OCI-LY1 (cell line): ENCODE measurements at regions not wholly inside any gene's neighbourhood (a gene's known extent, or its start where the extent isn't known, plus 50 kb on each side); places are given as distances from the start of the nearest gene placed in this dataset.
"Not testable (repeated sequence)": the region's sequence is repeated elsewhere in the genome, so short reads cannot be mapped to it uniquely, and the experiment has no call there.

Experiments
- H2AFZ ChIP-seq: fragments of 200-600 bp; sonication (generic), shearing (Covaris generic); 2 replicates; pipeline ENCODE4 v1.6.0; 2014; ENCODE audit warnings: antibody characterized with exemption, mild to moderate bottlenecking, low read length
- H3F3A ChIP-seq: fragments of 200-600 bp; sonication (generic), shearing (Covaris generic); 2 replicates; pipeline ENCODE4 v1.6.0; 2014; ENCODE audit warnings: mild to moderate bottlenecking, antibody characterized with exemption, low read length, moderate library complexity; ENCODE audit not compliant: insufficient read depth
- H3K27ac ChIP-seq: fragments of 200-600 bp; sonication (generic); 2 replicates; pipeline ENCODE4 v1.5.1; 2014; ENCODE audit warnings: low read length, mixed run types, mild to moderate bottlenecking, low read depth; ENCODE audit not compliant: poor library complexity, severe bottlenecking
- H3K27me3 ChIP-seq: fragments of 200-600 bp; sonication (generic); 2 replicates; pipeline ENCODE4 v1.6.0; 2014; ENCODE audit warnings: antibody characterized with exemption, mild to moderate bottlenecking, low read length, moderate library complexity; ENCODE audit not compliant: insufficient read depth
- H3K36me3 ChIP-seq: fragments of 200-600 bp; sonication (generic); 2 replicates; pipeline ENCODE4 v1.6.1; 2014; ENCODE audit warnings: mild to moderate bottlenecking, antibody characterized with exemption, low read length, moderate library complexity, mixed read lengths; ENCODE audit not compliant: insufficient read depth
- H3K4me1 ChIP-seq: fragments of 200-600 bp; sonication (generic); 2 replicates; pipeline ENCODE4 v1.5.1; 2014; ENCODE audit warnings: mild to moderate bottlenecking, low read length, moderate library complexity; ENCODE audit not compliant: insufficient read depth, severe bottlenecking
- H3K4me2 ChIP-seq: fragments of 200-600 bp; sonication (generic), shearing (Covaris generic); 2 replicates; pipeline ENCODE4 v1.6.1; 2014; ENCODE audit warnings: low read length
- H3K4me3 ChIP-seq: fragments of 200-600 bp; sonication (generic); 2 replicates; pipeline ENCODE4 v1.5.1; 2014; ENCODE audit warnings: low read length, low read depth, mild to moderate bottlenecking, mixed read lengths; ENCODE audit not compliant: poor library complexity, severe bottlenecking
- H3K79me2 ChIP-seq: fragments of 200-600 bp; shearing (Covaris generic); 2 replicates; pipeline ENCODE4 v1.6.1; 2016; ENCODE audit warnings: mixed run types, low read length, mixed read lengths; ENCODE audit not compliant: insufficient read depth
- H3K9ac ChIP-seq: fragments of 200-600 bp; sonication (generic), shearing (Covaris generic); 2 replicates; pipeline ENCODE4 v1.6.1; 2014; ENCODE audit warnings: mild to moderate bottlenecking, low read length, mixed read lengths
- H3K9me2 ChIP-seq: fragments of 200-600 bp; sonication (generic), shearing (Covaris generic); 2 replicates; pipeline ENCODE4 v1.6.1; 2014; ENCODE audit warnings: low read depth, mild to moderate bottlenecking, low read length, mixed read lengths
- H3K9me3 ChIP-seq: fragments of 200-600 bp; shearing (Covaris generic); 2 replicates; pipeline ENCODE4 v1.6.1; 2014; ENCODE audit warnings: low read length, mixed read lengths
- H4K20me1 ChIP-seq: fragments of 200-600 bp; sonication (generic), shearing (Covaris generic); 2 replicates; pipeline ENCODE4 v1.6.0; 2016; ENCODE audit warnings: mild to moderate bottlenecking, low read length; ENCODE audit not compliant: insufficient read depth
- EZH2 ChIP-seq: fragments of 200-600 bp; sonication (generic), shearing (Covaris generic); IDR thresholded peaks from 2 replicates; pipeline ENCODE4 v1.8.0; 2017; ENCODE audit warnings: borderline replicate concordance, mixed run types, mild to moderate bottlenecking, antibody characterized with exemption, low read length, moderate library complexity, mixed read lengths
- TF ChIP-seq, protein P1 (sequence below): fragments of 200-600 bp; sonication (generic), shearing (Covaris generic); IDR thresholded peaks from 2 replicates; pipeline ENCODE4 v1.5.1; 2017; ENCODE audit warnings: mild to moderate bottlenecking, antibody characterized with exemption, low read length, moderate library complexity, mixed read lengths

DNA sequence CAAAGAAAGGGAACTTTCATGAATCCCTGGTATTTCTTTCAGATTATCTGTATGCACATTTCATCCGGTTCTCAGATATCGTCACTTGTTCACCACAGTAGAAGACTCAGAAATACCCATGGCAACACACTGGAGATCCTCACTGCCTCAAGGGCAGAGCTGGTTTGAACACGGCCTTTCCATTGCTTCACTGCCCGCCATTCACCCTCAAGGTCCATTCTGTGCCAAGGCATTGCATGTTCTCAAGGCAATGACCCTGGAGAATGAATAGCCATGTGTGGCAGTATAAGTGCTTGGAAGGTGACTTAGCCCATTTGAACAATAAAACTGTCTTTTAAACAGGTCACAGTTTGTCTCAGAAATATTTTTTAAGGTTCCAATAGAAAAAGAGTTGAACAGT is 606.5 kb downstream of the IPMK start:
- H3K9me3 ChIP-seq: no peaks in the 10 kb centered on the region
- no peaks in the 10 kb centered on the region for H4K20me1 ChIP-seq
- no peaks in the 10 kb centered on the region for H3K9me2 ChIP-seq
- no peaks in the 10 kb centered on the region for H3K4me1 ChIP-seq
- H2AFZ ChIP-seq: no peak overlapping the region
- no peak overlapping the region for H3K27ac ChIP-seq
- H3K27me3 ChIP-seq: no peaks in the 10 kb centered on the region
- H3K36me3 ChIP-seq: no peaks in the 10 kb centered on the region
- no peak for TF ChIP-seq EZH2
- TF ChIP-seq, protein P1, sequence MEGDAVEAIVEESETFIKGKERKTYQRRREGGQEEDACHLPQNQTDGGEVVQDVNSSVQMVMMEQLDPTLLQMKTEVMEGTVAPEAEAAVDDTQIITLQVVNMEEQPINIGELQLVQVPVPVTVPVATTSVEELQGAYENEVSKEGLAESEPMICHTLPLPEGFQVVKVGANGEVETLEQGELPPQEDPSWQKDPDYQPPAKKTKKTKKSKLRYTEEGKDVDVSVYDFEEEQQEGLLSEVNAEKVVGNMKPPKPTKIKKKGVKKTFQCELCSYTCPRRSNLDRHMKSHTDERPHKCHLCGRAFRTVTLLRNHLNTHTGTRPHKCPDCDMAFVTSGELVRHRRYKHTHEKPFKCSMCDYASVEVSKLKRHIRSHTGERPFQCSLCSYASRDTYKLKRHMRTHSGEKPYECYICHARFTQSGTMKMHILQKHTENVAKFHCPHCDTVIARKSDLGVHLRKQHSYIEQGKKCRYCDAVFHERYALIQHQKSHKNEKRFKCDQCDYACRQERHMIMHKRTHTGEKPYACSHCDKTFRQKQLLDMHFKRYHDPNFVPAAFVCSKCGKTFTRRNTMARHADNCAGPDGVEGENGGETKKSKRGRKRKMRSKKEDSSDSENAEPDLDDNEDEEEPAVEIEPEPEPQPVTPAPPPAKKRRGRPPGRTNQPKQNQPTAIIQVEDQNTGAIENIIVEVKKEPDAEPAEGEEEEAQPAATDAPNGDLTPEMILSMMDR: no peak
- H3K4me2 ChIP-seq: no peak overlapping the region
- no peaks in the 10 kb centered on the region for H3K79me2 ChIP-seq
- H3K4me3 ChIP-seq: no peak overlapping the region
- H3K9ac ChIP-seq: no peak overlapping the region
- H3F3A ChIP-seq: no peaks in the 10 kb centered on the region

DNA sequence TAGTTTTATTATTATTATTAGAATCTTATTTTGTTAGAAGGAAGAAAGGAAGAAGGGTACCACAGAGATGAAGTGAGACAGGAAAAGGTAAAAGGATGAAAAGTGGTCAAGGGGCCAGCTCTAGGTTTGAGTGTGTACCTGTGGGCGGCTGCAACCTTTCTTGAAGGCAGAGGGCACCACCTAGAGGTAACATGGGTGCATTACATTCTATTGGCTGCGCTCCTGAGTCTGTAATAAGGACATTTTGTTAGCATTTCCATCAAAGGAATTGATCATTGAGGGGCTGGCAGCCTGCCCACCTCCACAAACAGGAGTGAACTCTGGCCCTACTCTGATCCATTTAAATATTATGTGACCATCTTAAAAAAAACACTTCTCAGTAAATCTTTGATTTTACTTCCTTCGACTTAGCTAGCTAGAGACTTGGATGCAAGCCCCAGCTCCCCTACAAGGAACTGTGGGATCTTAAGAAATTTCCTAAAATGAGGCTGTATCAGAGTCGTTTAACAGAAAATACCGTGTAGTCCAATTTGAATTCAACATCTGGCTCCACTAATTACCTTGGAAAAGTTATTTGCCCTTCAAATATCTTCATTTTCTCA is 610.4 kb downstream of the IPMK start:
- no peak overlapping the region for H3K4me2 ChIP-seq
- TF ChIP-seq, protein P1: peak; percentile 62
- no peak for TF ChIP-seq EZH2
- H3K4me3 ChIP-seq: no peak overlapping the region
- H3K79me2 ChIP-seq: no peaks in the 10 kb centered on the region
- no peak overlapping the region for H2AFZ ChIP-seq
- H3K27me3 ChIP-seq: no peaks in the 10 kb centered on the region
- H4K20me1 ChIP-seq: no peaks in the 10 kb centered on the region
- no peak overlapping the region for H3K9ac ChIP-seq
- H3K27ac ChIP-seq: no peak overlapping the region
- no peaks in the 10 kb centered on the region for H3F3A ChIP-seq
- no peaks in the 10 kb centered on the region for H3K4me1 ChIP-seq
- H3K36me3 ChIP-seq: no peaks in the 10 kb centered on the region
- H3K9me2 ChIP-seq: no peaks in the 10 kb centered on the region
- no peaks in the 10 kb centered on the region for H3K9me3 ChIP-seq

DNA sequence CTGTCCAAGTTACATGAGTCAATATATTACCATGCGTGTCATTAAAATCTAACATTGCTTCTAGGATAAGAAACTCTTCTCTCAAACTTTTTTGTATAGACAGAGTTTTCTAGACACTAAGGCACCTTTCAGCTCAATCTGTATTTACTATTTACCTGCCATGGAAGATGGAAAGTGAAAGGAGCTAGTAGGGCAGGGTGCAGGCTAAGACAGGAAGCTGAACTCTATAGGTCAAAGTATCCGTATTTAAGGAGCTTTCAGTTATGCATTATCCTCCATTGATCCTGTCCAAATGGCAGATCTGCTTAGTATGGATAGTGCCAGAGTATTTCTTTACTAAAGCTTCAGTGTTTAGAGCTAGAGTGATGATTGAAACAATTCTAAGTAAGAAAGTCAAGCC is 612.8 kb downstream of the IPMK start:
- Histone ChIP-seq H3F3A (no peaks in the 10 kb centered on the region), H3K79me2 (no peaks in the 10 kb centered on the region), H3K4me1 (no peaks in the 10 kb centered on the region), H3K9me2 (no peaks in the 10 kb centered on the region), H2AFZ (no peak overlapping the region), H3K4me3 (no peak overlapping the region), H3K4me2 (no peak overlapping the region), H3K9ac (no peak overlapping the region), H3K9me3 (no peaks in the 10 kb centered on the region), H3K27me3 (no peaks in the 10 kb centered on the region), H3K36me3 (no peaks in the 10 kb centered on the region), H3K27ac (no peak overlapping the region), H4K20me1 (no peaks in the 10 kb centered on the region)
- no peak for TF ChIP-seq EZH2
- TF ChIP-seq, protein P1: no peak

DNA sequence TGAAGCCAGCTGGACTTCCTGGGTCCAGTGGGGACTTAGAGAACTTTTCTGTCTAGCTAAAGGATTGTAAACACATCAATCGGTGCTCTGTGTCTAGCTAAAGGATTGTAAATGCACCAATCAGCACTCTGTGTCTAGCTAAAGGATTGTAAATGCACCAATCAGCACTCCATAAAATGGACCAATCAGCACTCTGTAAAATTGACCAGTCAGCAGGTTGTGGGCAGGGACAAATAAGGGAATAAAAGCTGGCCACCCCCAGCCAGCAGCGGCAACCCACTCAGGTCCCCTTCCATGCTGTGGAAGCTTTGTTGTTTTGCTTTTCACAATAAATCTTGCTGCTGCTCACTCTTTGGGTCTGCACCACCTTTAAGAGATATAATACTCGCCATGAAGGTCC is 622.6 kb downstream of the IPMK start:
- not testable (repeated sequence) for H3K27ac ChIP-seq, H3K9me2 ChIP-seq

More for the DNA sequence above, 622.6 kb downstream of the IPMK start:
- not testable (repeated sequence) for H3K4me2 ChIP-seq, H3K27me3 ChIP-seq, H3K36me3 ChIP-seq, H3K4me1 ChIP-seq, H3K9me3 ChIP-seq, H3F3A ChIP-seq, H2AFZ ChIP-seq, H3K9ac ChIP-seq, H3K79me2 ChIP-seq, H3K4me3 ChIP-seq, H4K20me1 ChIP-seq
